Stimulated activated memory B cell treated with anti-CD40 and anti-IgM and Interleukin-4, amounts not matched to agents 10 μg/mL and 1 μg/mL and 100 μg/mL, for 72 hours (primary cell): ENCODE measurements at regions not wholly inside any gene's neighbourhood (a gene's known extent, or its start where the extent isn't known, plus 50 kb on each side); places are given as distances from the start of the nearest gene placed in this dataset.

ENCODE experiments used
- ATAC-seq: fragments of 150-1000 bp; cut with Tn5 transposase; 2 replicates; pipeline ENCODE4 v1.10.0; 2021
- H3K27ac Mint-ChIP-seq: one replicate; pipeline ENCODE4 v1.8.0; 2022; ENCODE audit warnings: mild to moderate bottlenecking, mixed read lengths
- H3K27me3 Mint-ChIP-seq: one replicate; pipeline ENCODE4 v1.8.0; 2022; ENCODE audit warnings: mixed read lengths
- H3K36me3 Mint-ChIP-seq: one replicate; pipeline ENCODE4 v1.8.0; 2022; ENCODE audit warnings: mixed read lengths
- H3K4me1 Mint-ChIP-seq: one replicate; pipeline ENCODE4 v1.8.0; 2022; ENCODE audit warnings: mixed read lengths
- H3K4me3 Mint-ChIP-seq: one replicate; pipeline ENCODE4 v1.8.0; 2022; ENCODE audit warnings: mild to moderate bottlenecking, moderate library complexity, mixed read lengths
- H3K9me3 Mint-ChIP-seq: one replicate; pipeline ENCODE4 v1.8.0; 2022; ENCODE audit warnings: mixed read lengths

DNA sequence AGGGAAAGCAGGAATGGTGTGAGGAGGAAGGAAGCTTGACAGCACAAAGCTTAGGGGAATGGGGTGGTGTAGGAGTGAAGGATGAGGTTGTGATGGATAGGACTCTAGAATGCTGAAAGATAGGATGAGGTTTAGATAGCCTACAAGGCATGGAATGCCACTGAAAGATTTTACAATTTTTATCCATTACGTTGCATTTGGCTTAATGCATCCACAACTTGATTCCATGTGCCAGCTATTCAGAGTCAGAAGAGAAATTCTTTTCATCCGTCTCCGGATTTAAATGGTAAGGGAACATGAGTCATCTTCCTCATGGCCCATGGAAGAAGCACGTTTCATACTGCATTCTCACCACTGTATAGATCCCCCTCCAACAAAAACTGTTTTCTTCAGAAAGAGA, 212.4 kb upstream of the BMPER start:
- Mint-ChIP-seq H3K27ac (no peak overlapping the region), H3K4me1 (no peaks in the 10 kb centered on the region), H3K27me3 (peaks cover 9% of the 10 kb centered on the region), H3K9me3 (peaks cover 13% of the 10 kb centered on the region), H3K36me3 (peaks cover 28% of the 10 kb centered on the region), H3K4me3 (no peak overlapping the region)
- no peak for ATAC-seq

DNA sequence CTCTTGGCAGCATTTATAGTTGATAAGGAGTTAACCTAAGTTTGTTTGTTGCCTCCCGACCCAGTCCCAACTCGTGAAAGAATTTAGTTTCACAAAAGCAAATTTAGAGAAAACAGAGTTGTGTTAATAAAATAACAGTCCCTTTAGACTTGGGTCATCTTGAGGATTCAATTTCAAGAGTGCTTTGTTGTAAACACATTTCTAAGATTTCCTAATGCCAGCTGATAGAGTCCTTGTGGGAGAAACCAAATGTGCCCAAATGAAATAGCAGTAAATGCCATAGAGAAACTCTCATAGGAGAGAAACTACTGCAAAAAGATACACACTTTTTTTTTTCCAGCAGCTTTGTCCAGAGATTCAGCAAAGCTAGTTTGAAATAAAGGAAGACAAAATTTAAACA, 211.3 kb upstream of the BMPER start:
- Mint-ChIP-seq H3K4me1 (no peaks in the 10 kb centered on the region), H3K27me3 (peaks cover 9% of the 10 kb centered on the region), H3K36me3 (peaks cover 20% of the 10 kb centered on the region), H3K9me3 (peaks cover 10% of the 10 kb centered on the region), H3K27ac (no peak overlapping the region), H3K4me3 (no peak overlapping the region)
- no peak for ATAC-seq

DNA sequence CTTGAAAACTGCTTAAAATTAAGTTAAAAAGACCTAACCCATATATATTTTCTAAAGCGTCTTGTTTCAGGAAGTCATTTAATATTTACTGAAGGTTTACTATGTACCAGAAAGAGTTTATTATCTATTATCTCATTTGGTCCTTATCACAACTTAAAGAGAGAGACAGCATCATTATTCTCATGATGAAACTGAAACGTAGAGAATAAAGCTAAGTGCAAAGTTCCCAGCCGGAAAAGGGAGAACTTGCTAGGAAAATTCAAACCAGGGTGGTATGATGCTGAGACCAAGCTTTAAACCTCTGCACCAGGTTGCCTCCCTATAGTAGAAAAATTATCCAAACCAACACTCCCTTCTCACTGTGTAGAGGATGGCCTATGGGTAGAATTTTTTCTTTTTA, 207.7 kb upstream of the BMPER start:
- no peak overlapping the region for H3K27ac Mint-ChIP-seq
- H3K27me3 Mint-ChIP-seq: no peaks in the 10 kb centered on the region
- H3K4me1 Mint-ChIP-seq: no peaks in the 10 kb centered on the region
- H3K4me3 Mint-ChIP-seq: no peak overlapping the region
- ATAC-seq: no peak
- peaks cover 14% of the 10 kb centered on the region for H3K9me3 Mint-ChIP-seq
- H3K36me3 Mint-ChIP-seq: peaks cover 35% of the 10 kb centered on the region

DNA sequence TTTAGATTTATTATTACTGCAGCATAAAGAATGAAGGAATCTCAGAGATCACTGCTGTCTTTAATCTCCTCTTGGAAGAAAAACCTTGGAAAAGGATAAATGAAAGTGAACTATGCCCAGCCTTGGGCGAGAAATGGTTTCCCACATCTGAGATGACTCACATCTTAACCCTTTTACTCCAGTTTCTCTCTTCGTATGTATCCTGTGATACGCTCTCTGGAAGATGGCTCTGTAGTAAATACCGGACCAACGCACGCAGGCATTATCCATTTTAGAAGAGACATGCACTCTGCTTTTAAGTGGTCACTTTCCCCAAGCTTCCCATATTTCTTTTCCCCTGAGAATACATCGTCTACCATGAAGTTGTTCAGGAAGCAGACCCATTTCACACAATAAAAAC, 207.3 kb upstream of the BMPER start:
- ATAC-seq: no peak
- Mint-ChIP-seq H3K27me3 (no peaks in the 10 kb centered on the region), H3K27ac (no peak overlapping the region), H3K36me3 (peaks cover 35% of the 10 kb centered on the region), H3K9me3 (peaks cover 16% of the 10 kb centered on the region), H3K4me3 (no peak overlapping the region), H3K4me1 (no peaks in the 10 kb centered on the region)

DNA sequence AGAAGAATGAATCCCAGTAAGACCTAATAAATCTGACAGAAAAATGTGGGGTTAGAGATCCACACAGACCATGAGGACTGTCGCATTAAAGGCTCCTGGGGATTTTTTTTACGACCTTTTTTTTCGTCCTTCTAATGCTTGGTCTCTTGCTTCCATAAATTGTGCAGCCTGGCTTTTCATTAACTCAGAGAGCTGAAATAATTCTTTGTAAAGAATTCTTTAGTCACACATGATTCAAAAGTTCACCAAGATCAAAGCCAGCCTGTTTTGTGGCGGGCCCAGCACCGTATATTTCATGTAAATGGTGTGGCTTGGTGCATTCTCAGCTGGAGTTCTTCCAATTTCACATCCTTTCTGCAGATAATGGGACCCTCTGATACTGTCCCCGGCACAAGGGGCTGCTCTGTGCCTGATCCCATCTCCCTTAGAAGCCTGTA, 206.6 kb upstream of the BMPER start:
- peaks cover 35% of the 10 kb centered on the region for H3K36me3 Mint-ChIP-seq
- H3K27me3 Mint-ChIP-seq: no peaks in the 10 kb centered on the region
- H3K4me1 Mint-ChIP-seq: no peaks in the 10 kb centered on the region
- ATAC-seq: no peak
- H3K9me3 Mint-ChIP-seq: peaks cover 16% of the 10 kb centered on the region
- no peak overlapping the region for H3K27ac Mint-ChIP-seq
- H3K4me3 Mint-ChIP-seq: no peak overlapping the region

DNA sequence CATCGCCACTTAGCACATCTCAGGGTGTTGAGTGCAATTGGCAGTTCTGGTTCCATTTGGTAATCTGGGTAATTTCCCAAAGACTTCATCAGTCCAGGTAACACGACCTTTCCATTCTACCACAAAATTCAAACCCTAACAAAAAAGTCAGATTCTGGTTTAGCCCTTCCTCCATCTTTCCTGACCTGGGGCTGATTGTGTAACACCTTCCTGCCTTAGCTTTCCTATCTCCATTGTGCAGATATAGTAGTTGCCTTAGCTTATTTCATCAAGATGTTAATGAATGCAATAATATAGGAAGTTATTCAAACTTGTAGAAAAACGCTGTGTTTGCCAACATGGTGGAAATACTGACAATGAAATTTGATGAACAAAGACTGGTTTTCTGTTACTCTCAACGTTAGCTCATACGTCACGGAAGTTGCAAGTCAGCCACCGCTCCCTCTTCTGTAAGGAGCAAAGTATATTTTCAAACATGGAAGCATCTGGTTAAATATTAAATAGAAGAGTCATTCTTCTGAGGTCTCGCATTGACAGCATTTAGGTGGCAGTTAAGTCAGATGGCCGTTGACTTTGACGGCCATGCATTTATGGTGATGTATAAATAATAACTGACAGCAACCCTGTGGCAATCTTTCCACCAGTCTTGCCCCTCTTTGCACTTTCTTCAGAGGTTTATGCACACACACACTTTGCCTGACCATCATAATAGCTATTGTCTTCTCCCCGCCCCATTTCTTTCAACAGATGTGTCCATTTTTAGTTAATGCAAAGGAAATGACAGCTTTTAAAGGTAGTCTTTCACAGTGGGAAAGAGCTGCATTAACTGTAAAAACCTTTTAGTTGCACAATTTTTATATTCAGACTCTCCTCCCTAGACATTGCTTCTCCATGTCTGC, 205.1 kb upstream of the BMPER start:
- no peak overlapping the region for H3K27ac Mint-ChIP-seq
- H3K36me3 Mint-ChIP-seq: peaks cover 35% of the 10 kb centered on the region
- H3K9me3 Mint-ChIP-seq: peaks cover 16% of the 10 kb centered on the region
- no peaks in the 10 kb centered on the region for H3K4me1 Mint-ChIP-seq
- ATAC-seq: no peak
- H3K27me3 Mint-ChIP-seq: no peaks in the 10 kb centered on the region
- H3K4me3 Mint-ChIP-seq: no peak overlapping the region

DNA sequence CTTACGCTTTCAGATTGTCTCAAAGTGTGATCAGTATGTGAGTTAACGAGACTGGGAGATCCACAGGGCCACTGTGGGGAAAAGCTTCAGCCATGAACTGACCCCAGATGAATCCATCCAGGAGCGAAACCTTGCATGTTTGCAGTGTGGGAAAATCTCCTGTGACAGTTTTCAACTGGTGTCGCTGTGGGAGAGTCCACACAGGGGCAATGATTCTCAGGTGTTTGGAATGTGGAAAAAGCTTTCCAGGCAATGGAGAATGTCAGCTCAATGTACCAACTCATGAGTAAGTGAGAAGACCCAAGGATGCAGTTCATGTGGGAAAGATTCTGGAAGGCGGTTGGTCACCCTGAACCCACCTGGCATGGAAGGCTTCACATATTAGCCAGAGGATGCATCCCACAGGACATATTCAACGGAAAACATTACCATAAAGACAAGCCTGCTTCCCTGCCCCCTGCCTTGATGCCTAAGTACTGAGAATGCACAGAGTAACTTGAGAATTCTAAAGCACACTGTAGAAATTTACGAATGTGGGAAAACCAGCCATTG, 204.1 kb upstream of the BMPER start:
- H3K36me3 Mint-ChIP-seq: peaks cover 35% of the 10 kb centered on the region
- no peak for ATAC-seq
- H3K9me3 Mint-ChIP-seq: peaks cover 16% of the 10 kb centered on the region
- H3K4me1 Mint-ChIP-seq: no peaks in the 10 kb centered on the region
- no peaks in the 10 kb centered on the region for H3K27me3 Mint-ChIP-seq
- H3K27ac Mint-ChIP-seq: no peak overlapping the region
- no peak overlapping the region for H3K4me3 Mint-ChIP-seq

DNA sequence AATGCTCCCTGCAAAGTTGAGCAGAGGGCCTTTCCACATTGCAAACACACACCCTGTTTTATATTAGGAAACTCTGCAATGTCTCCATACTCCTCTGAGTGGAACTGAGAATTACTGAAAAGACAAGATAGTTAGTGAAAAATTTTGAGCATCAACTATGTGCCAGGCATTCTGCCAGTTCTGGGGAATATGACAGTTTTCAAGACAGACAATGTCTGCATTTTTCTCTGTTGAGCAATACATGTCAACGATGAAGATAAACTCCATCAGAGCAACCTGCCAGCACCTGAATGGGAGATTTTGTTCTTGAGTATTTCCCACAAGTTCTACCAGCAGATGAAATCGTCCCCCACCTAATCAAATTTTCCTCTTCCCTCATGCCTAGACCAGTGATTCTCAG, 203.4 kb upstream of the BMPER start:
- Mint-ChIP-seq H3K27ac (no peak overlapping the region), H3K4me3 (no peak overlapping the region), H3K4me1 (no peaks in the 10 kb centered on the region), H3K36me3 (peaks cover 35% of the 10 kb centered on the region), H3K9me3 (peaks cover 16% of the 10 kb centered on the region), H3K27me3 (no peaks in the 10 kb centered on the region)
- ATAC-seq: no peak

DNA sequence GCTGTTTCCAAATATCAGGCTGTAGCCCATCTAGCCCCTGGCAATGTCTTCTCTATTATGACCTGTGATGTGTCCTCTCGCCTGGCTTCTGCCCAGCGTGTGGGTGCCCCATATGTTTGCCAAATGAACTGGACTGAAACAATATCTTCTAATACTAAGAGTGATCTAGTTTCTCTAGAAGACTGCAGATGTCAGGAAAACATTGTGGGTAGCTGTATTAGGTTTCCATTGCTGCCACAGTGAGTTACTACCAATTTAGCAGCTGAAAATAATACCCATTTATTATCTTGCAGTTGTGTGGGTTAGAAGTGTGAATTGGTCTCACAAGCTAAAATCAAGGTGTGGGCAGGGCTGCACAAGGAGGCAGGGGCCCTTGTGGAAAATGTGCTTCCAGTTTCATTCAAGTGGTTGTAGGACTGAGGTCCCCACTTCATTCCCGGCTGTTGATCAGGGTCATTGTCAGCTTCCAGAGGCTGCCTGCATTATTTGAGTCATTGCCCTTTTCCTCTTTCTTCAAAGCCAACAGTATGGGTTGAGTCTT, 202.8 kb upstream of the BMPER start:
- no peaks in the 10 kb centered on the region for H3K27me3 Mint-ChIP-seq
- peaks cover 16% of the 10 kb centered on the region for H3K9me3 Mint-ChIP-seq
- H3K27ac Mint-ChIP-seq: no peak overlapping the region
- H3K36me3 Mint-ChIP-seq: peaks cover 35% of the 10 kb centered on the region
- no peaks in the 10 kb centered on the region for H3K4me1 Mint-ChIP-seq
- no peak overlapping the region for H3K4me3 Mint-ChIP-seq
- ATAC-seq: no peak

DNA sequence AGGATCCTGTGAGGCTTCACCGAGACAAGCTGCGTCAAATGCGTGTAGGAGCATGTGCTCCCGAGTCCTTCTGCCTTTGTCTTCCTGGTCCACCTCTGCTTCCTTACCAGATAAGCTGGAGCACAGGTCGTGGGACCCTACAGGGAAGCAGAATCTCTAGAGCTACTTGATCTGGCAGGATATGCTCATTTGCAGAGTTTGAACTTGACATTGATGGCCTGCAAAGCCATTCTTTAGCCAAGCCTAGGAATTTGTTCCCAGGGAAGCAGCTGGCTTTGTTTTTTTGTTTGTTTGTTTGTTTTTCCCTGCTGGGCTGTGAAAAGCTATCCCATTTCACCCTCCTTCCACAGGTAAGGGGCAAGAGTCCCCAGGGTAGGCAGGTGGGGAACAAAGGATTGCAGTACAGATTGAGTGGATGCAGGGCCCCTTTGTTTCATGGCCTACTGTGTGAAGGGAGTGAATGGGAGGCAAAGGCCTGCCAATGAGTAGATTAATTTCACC, 200.0 kb upstream of the BMPER start:
- Mint-ChIP-seq H3K9me3 (peaks cover 10% of the 10 kb centered on the region), H3K36me3 (peaks cover 19% of the 10 kb centered on the region), H3K27ac (no peak overlapping the region), H3K4me3 (no peak overlapping the region), H3K27me3 (no peaks in the 10 kb centered on the region), H3K4me1 (no peaks in the 10 kb centered on the region)
- no peak for ATAC-seq

DNA sequence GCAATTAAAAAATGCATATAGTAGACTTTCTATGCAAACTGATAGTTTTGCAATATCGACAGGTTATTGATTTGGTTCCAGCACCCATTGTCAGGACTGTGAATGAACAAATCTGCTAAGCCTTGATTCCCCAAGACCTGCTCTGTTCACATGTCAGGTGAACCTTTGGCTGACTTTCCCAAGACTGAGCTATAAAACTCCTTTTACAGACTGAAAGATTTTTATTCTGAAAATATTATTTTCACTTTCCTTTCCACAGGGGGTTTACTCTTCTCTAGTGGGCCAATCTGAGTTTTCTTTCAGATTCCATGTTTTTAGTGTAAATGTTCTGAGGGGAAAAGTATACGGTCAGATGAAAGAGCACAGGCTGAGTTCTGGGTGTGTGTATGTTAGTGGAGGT, 199.2 kb upstream of the BMPER start:
- H3K27me3 Mint-ChIP-seq: no peaks in the 10 kb centered on the region
- H3K4me1 Mint-ChIP-seq: no peaks in the 10 kb centered on the region
- ATAC-seq: no peak
- H3K36me3 Mint-ChIP-seq: peaks cover 11% of the 10 kb centered on the region
- H3K27ac Mint-ChIP-seq: no peak overlapping the region
- peaks cover 8% of the 10 kb centered on the region for H3K9me3 Mint-ChIP-seq
- no peak overlapping the region for H3K4me3 Mint-ChIP-seq

DNA sequence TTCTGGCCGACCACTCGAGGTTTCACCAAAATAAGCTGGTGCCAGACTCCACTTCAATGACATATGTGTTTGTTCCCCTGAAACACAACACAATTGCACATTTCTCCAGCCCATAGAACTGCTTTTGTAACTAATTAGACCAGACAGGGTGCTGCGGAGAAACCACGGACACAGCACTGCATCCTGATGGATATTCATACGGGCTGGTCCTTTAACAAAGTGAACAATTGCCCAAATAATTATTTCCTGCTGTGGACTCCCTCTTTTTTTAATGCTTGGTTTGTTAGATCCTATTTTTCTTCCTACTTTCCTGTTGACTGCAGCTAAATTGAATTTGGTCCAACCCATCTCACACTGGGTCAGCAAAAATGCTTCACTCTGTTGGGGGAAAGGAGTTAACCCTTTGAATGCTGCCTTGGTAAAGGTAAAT, 198.6 kb upstream of the BMPER start:
- H3K4me1 Mint-ChIP-seq: no peaks in the 10 kb centered on the region
- peaks cover 9% of the 10 kb centered on the region for H3K36me3 Mint-ChIP-seq
- no peaks in the 10 kb centered on the region for H3K27me3 Mint-ChIP-seq
- H3K9me3 Mint-ChIP-seq: peaks cover 8% of the 10 kb centered on the region
- no peak overlapping the region for H3K4me3 Mint-ChIP-seq
- ATAC-seq: no peak
- H3K27ac Mint-ChIP-seq: no peak overlapping the region

DNA sequence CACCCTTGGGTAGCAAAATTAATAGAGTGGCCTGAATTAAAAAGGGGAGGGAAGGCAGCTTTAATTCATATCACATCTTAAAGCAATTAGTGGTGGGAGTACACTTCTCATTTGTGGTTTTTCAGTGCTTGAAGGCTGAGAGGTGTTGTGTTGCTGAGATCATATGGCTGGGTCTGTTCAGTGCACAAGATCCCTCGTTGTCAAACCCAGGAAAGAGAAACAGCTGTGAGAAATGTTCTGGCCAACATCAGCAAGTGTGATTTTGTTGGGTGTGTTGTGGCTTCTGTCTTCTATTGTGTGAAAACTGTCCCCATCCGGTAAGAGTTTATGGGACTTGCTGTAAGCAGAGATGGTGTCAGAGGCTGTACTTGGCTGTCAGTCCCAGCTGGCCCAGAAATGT, 197.9 kb upstream of the BMPER start:
- H3K9me3 Mint-ChIP-seq: peaks cover 4% of the 10 kb centered on the region
- H3K4me1 Mint-ChIP-seq: no peaks in the 10 kb centered on the region
- no peak overlapping the region for H3K4me3 Mint-ChIP-seq
- H3K27ac Mint-ChIP-seq: no peak overlapping the region
- peaks cover 2% of the 10 kb centered on the region for H3K36me3 Mint-ChIP-seq
- no peaks in the 10 kb centered on the region for H3K27me3 Mint-ChIP-seq
- no peak for ATAC-seq

DNA sequence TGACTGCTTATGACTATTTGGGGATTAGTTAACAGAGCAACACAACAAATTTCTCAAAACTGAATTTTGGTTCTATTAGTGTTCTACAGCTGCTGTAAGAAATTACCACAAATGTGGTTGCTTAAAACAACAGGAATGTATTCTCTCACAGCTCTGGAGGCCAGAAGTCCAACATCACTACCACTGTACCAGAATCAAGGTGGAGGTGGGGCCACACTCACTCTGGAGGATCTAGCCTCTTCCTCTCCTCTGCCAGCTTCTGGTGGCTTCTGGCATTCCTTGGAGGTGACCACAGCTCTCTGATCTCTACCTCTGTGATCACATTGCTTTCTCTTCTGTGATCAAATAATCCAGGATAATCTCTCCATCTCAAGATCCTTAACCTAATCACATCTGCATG, 194.7 kb upstream of the BMPER start:
- no peak overlapping the region for H3K4me3 Mint-ChIP-seq
- peaks cover 13% of the 10 kb centered on the region for H3K27me3 Mint-ChIP-seq
- H3K27ac Mint-ChIP-seq: no peak overlapping the region
- no peaks in the 10 kb centered on the region for H3K9me3 Mint-ChIP-seq
- no peak for ATAC-seq
- H3K36me3 Mint-ChIP-seq: peaks cover 11% of the 10 kb centered on the region
- H3K4me1 Mint-ChIP-seq: no peaks in the 10 kb centered on the region

DNA sequence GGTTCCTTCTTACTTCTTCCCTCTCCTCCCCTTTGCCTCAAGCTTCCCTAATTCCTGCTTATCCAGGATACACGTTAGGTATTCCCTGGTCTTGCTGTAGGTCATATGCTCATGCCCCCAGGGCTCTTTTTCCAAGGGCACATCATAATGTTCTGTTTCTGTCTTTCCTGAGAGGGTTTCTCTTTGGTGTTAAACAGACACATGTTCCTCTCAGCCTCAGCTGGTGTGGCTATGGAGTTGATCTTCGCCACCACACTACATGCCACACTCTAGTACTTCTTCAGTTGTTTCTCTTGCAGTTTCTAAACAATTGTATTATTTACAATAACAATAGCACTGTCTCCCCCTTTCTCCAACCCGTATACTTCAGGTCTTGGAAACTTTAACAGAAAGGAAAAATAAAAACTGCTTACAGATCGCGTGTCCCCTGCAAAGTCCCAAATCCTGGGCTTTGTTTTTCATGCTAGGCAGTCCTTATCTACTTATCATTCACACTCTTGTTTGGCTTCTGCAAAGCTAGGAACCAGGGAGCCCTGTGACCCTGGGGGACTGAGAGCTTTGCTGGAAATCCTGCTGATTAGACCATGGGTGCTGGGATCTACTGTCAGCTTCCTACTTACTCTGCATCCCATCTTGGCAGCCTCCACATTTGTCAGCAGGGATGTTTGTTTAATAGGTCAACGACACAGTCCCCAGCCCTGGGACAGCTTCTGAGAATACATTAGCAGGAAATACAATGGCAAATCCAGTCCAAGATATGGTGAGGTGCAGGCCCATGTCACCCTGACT, 193.9 kb upstream of the BMPER start:
- Mint-ChIP-seq H3K4me1 (no peaks in the 10 kb centered on the region), H3K27me3 (peaks cover 13% of the 10 kb centered on the region), H3K36me3 (peaks cover 11% of the 10 kb centered on the region), H3K27ac (no peak overlapping the region), H3K4me3 (no peak overlapping the region), H3K9me3 (no peaks in the 10 kb centered on the region)
- no peak for ATAC-seq
